ENCODE measurements at regions not wholly inside any gene's neighbourhood (a gene's known extent, or its start where the extent isn't known, plus 50 kb on each side); places are given as distances from the start of the nearest gene placed in this dataset.

DNA sequence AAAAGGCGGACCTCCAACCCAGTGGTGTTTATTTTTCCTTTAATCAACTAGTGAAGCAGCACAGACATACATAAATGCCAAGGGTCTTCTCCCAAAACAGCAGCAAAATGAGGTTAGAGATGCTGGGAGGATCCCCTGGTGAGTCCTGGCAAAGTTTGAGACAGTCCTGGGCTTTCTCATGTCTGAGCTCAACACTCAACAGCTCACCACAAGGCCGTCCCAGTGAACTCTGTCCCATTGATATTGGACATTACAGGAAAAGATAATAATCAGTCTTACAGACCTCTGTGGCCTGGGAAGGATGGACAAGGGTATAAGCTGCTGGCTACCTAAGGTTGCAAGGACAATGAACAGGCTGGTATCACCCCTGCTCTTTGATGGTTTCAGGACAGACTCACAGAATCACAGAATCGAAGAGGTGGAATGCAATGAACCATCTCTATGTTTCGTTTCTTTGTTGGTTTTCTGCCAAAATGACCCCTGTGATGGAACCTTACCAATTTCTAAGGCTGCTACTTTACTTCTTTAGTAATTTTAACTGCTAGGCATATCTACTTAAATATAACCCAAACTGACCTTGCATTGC lies 551.8 kb downstream of the RAB28 start:
- H3K27ac ChIP-seq (ENCODE audit: low read depth, low read length), result no peak overlapping the region
- no peaks in the 10 kb centered on the region for H3K9me3 ChIP-seq (ENCODE audit: low read length)
- no peaks in the 10 kb centered on the region for H3K36me3 ChIP-seq (ENCODE audit: insufficient read depth, low read length)
- Mint-ChIP-seq H3K27me3 (no peaks in the 10 kb centered on the region), H3K27ac (no peak overlapping the region), H3K4me1 (no peaks in the 10 kb centered on the region), H3K4me3 (no peak overlapping the region), H3K36me3 (peaks cover 0 to 2% (median 0%) of the 10 kb centered on the region in 3 donors), H3K9me3 (peaks cover 2 to 21% (median 9%) of the 10 kb centered on the region in 5 donors)
- no peak for DNase-seq
- POLR2A ChIA-PET, result no interaction called here
- H3K27me3 ChIP-seq (ENCODE audit: insufficient read depth, low read length, poor library complexity, severe bottlenecking), result no peaks in the 10 kb centered on the region
- H3K4me3 ChIP-seq (ENCODE audit: low read length), result no peak overlapping the region
- no peaks in the 10 kb centered on the region for H3K4me1 ChIP-seq (ENCODE audit: insufficient read depth, low read length)
- CTCF ChIA-PET, result no interaction called here

DNA sequence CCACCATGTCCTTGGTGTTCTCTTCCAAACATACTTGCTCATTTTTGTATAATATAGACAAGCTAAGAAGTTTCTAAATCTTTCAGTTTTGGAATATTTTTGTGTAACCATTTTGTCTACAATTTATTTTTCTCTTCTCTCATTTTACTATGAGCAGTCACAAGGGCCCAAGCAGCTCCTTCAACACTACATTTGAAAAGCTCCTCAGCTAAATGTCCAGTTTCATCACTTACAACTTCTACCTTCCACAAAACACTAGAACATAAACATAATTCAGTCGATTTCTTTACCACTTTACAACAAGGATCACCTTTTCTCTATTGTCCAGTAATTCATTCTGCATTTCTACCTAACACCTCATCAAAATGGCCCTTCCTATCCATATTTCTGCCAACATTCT lies 554.4 kb downstream of the RAB28 start:
- Histone ChIP-seq H3K4me1 (ENCODE audit: insufficient read depth, low read length) (no peaks in the 10 kb centered on the region), H3K27ac (ENCODE audit: low read depth, low read length) (no peak overlapping the region), H3K4me3 (ENCODE audit: low read length) (no peak overlapping the region), H3K36me3 (ENCODE audit: insufficient read depth, low read length) (no peaks in the 10 kb centered on the region), H3K9me3 (ENCODE audit: low read length) (no peaks in the 10 kb centered on the region), H3K27me3 (ENCODE audit: insufficient read depth, low read length, poor library complexity, severe bottlenecking) (no peaks in the 10 kb centered on the region)
- Mint-ChIP-seq H3K36me3 (no peaks in the 10 kb centered on the region), H3K4me3 (no peak overlapping the region), H3K4me1 (no peaks in the 10 kb centered on the region), H3K9me3 (peaks cover 2 to 14% (median 8%) of the 10 kb centered on the region in 5 donors), H3K27me3 (no peaks in the 10 kb centered on the region), H3K27ac (no peak overlapping the region)
- DNase-seq, result no peak
- ChIA-PET CTCF (no interaction called here), POLR2A (no interaction called here)

DNA sequence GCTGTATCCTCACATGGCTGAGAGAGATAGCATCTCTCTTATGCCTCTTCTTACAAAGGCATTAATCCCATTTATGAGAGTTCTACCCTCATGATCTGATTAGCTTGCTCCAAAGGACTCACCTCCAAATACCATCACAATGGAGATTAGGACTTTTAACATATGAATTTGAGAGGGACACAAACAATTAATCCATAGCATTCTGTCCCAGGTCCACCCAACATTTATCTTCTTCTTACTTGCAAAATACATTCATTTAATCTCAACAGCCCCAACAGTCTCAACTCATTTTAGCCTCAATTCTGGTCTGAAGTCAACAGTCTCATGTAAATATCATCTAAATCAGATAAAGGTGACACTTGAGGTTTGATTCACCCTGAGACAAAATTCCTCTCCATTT lies 555.4 kb downstream of the RAB28 start:
- Histone ChIP-seq H3K4me1 (ENCODE audit: insufficient read depth, low read length) (no peaks in the 10 kb centered on the region), H3K4me3 (ENCODE audit: low read length) (no peak overlapping the region), H3K27ac (ENCODE audit: low read depth, low read length) (no peak overlapping the region), H3K27me3 (ENCODE audit: insufficient read depth, low read length, poor library complexity, severe bottlenecking) (no peaks in the 10 kb centered on the region), H3K36me3 (ENCODE audit: insufficient read depth, low read length) (no peaks in the 10 kb centered on the region), H3K9me3 (ENCODE audit: low read length) (no peaks in the 10 kb centered on the region)
- CTCF ChIA-PET, result no interaction called here
- no peak for DNase-seq
- no peak overlapping the region for H3K27ac Mint-ChIP-seq
- no peak overlapping the region for H3K4me3 Mint-ChIP-seq
- no peaks in the 10 kb centered on the region for H3K36me3 Mint-ChIP-seq
- no peaks in the 10 kb centered on the region for H3K27me3 Mint-ChIP-seq
- peaks cover 2 to 17% (median 9%) of the 10 kb centered on the region in 5 donors for H3K9me3 Mint-ChIP-seq
- no peaks in the 10 kb centered on the region for H3K4me1 Mint-ChIP-seq
- POLR2A ChIA-PET, result no interaction called here

DNA sequence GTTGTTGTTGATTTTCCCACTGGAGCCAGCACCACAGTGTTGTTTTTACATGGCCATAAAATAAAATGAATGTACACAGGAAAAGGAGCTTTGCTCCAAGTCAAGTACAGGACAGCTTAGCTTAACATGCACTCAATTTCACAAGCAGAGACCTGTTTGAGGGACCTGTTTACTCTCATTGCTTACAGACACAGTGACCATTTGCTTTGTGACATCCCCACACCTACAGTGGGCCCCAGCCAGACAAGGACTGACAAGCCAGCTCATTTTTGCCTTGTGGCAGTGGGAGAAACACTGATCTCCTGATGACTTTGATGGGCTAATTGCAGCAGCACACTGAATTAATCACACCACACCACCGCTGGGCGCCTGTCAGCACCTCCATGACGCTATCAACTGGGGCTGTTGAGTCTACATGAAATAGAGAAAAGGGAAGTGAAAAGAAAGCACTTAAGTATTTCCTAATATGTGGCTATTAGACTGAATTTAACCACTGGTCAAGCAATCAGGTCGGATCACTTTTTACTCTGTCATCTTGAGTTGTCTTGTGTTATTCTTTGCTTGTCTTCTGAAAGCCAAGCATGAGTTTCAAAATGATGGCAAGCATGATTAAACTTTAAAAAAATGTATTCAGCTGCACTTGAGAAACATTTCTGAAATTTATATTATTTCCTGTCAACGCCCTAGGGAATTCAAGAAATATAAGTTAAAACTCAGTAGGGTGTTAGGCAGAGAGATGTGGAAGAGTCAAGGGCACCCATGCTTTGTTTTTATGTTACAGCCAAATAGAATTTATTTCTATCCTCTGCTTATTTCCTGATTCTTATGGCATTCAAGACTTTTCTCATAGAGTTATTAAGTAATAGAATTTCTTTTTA lies 557.7 kb downstream of the RAB28 start:
- no peak overlapping the region for H3K4me3 ChIP-seq (ENCODE audit: low read length)
- H3K27me3 ChIP-seq (ENCODE audit: insufficient read depth, low read length, poor library complexity, severe bottlenecking), result no peaks in the 10 kb centered on the region
- no peak for DNase-seq
- Mint-ChIP-seq H3K4me3 (no peak overlapping the region), H3K4me1 (no peaks in the 10 kb centered on the region), H3K9me3 (peaks cover 4 to 11% (median 6%) of the 10 kb centered on the region in 5 donors), H3K27me3 (no peaks in the 10 kb centered on the region), H3K27ac (no peak overlapping the region), H3K36me3 (no peaks in the 10 kb centered on the region)
- no peaks in the 10 kb centered on the region for H3K4me1 ChIP-seq (ENCODE audit: insufficient read depth, low read length)
- POLR2A ChIA-PET, result no interaction called here
- H3K9me3 ChIP-seq (ENCODE audit: low read length), result no peaks in the 10 kb centered on the region
- no peak overlapping the region for H3K27ac ChIP-seq (ENCODE audit: low read depth, low read length)
- H3K36me3 ChIP-seq (ENCODE audit: insufficient read depth, low read length), result no peaks in the 10 kb centered on the region
- CTCF ChIA-PET, result no interaction called here

DNA sequence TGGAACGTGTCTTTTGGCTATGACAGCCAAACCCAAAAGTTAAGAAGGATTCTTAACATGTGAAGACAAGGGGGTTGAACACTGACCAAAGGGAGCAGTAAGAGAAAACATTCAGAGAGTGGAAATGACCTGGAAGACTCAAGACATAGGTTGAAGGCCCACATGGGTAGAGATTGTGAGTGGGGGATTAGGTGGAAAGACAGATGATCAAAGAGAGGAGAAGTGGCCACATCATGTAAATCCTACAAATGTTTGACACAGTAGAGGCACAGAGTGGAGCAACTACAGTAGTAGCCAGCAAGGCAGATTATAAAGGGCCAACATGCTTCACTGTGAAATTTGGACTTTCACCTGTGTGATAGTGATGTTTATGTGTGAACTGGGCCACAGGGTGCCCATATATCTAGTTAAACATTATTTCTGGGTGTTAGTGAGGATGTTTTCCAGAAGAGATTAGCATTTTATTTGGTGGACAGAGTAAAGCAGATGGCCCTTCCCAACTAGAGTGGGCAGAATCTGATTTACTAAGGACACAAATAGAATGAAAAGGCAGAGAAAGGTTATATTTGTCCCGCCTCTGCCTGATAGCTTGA lies 559.3 kb downstream of the RAB28 start:
- H3K4me3 Mint-ChIP-seq, result no peak overlapping the region
- CTCF ChIA-PET, result no interaction called here

DNA sequence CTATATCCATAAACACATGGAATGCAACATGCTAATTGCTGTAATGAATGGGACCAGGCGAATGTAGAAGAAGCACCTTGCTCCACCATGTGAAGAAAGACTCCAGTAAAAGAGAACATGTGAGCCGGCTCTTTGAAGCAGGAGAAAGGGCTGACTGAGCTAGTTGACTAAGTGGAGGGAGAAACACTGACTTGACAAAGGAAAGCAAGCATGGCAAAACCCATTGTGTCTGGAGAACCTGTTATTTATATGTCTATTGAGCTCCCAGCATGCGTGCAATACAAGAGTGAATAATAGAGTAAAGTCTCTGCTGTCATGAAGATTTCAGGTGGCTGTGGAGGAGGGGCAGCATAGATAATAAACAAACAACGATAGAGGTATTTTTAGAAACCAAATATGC lies 559.9 kb downstream of the RAB28 start:
- Histone ChIP-seq H3K4me3 (ENCODE audit: low read length) (no peak overlapping the region), H3K27ac (ENCODE audit: low read depth, low read length) (no peak overlapping the region), H3K27me3 (ENCODE audit: insufficient read depth, low read length, poor library complexity, severe bottlenecking) (no peaks in the 10 kb centered on the region), H3K9me3 (ENCODE audit: low read length) (no peaks in the 10 kb centered on the region), H3K4me1 (ENCODE audit: insufficient read depth, low read length) (no peaks in the 10 kb centered on the region), H3K36me3 (ENCODE audit: insufficient read depth, low read length) (no peaks in the 10 kb centered on the region)
- Mint-ChIP-seq H3K4me1 (no peaks in the 10 kb centered on the region), H3K9me3 (peaks cover 3 to 6% (median 4%) of the 10 kb centered on the region in 5 donors), H3K4me3 (no peak overlapping the region), H3K27me3 (no peaks in the 10 kb centered on the region), H3K36me3 (no peaks in the 10 kb centered on the region), H3K27ac (no peak overlapping the region)
- no peak for DNase-seq
- POLR2A ChIA-PET, result no interaction called here
- CTCF ChIA-PET, result no interaction called here

More for the DNA sequence above, 559.3 kb downstream of the RAB28 start:
- Histone ChIP-seq H3K27ac (ENCODE audit: low read depth, low read length) (no peak overlapping the region), H3K9me3 (ENCODE audit: low read length) (no peaks in the 10 kb centered on the region), H3K4me3 (ENCODE audit: low read length) (no peak overlapping the region), H3K4me1 (ENCODE audit: insufficient read depth, low read length) (no peaks in the 10 kb centered on the region), H3K36me3 (ENCODE audit: insufficient read depth, low read length) (no peaks in the 10 kb centered on the region), H3K27me3 (ENCODE audit: insufficient read depth, low read length, poor library complexity, severe bottlenecking) (no peaks in the 10 kb centered on the region)
- POLR2A ChIA-PET, result no interaction called here
- no peak for DNase-seq
- H3K9me3 Mint-ChIP-seq, result peaks cover 3 to 7% (median 6%) of the 10 kb centered on the region in 5 donors
- no peaks in the 10 kb centered on the region for H3K27me3 Mint-ChIP-seq
- no peaks in the 10 kb centered on the region for H3K4me1 Mint-ChIP-seq
- H3K27ac Mint-ChIP-seq, result no peak overlapping the region
- no peaks in the 10 kb centered on the region for H3K36me3 Mint-ChIP-seq

DNA sequence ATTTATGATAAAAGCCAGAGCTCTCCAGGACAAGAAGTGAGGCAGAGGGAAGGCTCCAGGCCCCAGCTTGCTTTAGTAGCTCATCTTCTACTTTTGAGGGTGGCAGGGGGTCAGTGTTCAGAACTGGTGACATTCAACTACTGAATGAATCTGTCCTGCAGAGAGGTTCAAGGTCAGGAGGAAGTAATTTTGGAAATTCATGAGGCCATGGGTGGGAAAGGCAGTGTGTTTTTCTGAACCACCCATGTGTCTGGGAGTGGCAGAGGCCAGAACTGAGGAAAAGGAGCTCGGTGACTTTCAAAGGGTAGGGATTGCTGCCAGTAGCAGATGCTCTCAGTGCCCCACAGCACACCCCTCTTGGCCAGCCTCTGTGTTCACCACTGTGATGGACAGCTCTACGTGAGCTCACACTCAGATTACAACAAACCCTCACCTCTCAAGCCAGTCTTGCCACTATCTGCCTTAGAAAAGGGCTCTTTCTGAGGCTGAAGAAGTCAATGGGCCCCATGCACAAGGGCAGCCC lies 571.2 kb downstream of the RAB28 start:
- ChIA-PET CTCF (no interaction called here), POLR2A (no interaction called here)
- Mint-ChIP-seq H3K4me3 (no peak overlapping the region), H3K4me1 (no peaks in the 10 kb centered on the region), H3K36me3 (peaks cover 0 to 3% (median 2%) of the 10 kb centered on the region in 3 donors), H3K9me3 (peaks cover 3 to 20% (median 13%) of the 10 kb centered on the region in 5 donors), H3K27ac (no peak overlapping the region), H3K27me3 (peaks cover 0 to under 1% of the 10 kb centered on the region in 2 donors)
- DNase-seq, result no peak
- Histone ChIP-seq H3K27me3 (ENCODE audit: insufficient read depth, low read length, poor library complexity, severe bottlenecking) (no peaks in the 10 kb centered on the region), H3K9me3 (ENCODE audit: low read length) (no peaks in the 10 kb centered on the region), H3K4me3 (ENCODE audit: low read length) (no peak overlapping the region), H3K4me1 (ENCODE audit: insufficient read depth, low read length) (no peaks in the 10 kb centered on the region), H3K27ac (ENCODE audit: low read depth, low read length) (no peak overlapping the region), H3K36me3 (ENCODE audit: insufficient read depth, low read length) (no peaks in the 10 kb centered on the region)

DNA sequence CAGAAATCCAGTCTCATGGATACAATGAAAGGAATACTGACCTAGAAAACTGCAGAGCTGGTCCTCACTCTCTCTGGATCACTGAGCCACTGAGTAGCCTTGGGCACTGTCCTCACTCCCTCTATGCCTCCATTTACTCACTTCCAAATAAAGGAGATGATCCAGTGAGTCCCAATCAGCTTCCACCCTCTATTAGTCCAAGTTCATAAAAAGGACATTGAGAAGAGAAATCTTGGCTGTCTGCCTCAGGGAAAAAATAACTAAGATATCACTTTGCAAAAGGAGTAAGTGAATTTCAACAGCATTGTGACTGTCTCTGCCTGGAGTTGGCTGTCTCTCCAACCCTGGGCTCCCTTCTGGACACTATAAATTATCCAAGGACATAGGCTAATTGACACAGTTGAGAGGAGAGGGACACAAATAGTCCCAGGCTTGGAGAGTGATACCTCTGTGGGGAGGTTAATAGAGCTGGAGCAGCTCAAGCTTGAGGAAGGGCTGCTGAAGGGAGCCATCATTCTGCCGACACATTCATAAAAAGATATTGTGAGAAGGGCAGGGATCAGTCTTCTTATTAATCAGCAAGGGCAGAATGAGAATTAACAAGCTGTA lies 572.3 kb downstream of the RAB28 start:
- ChIA-PET POLR2A (no interaction called here), CTCF (no interaction called here)
- Mint-ChIP-seq H3K4me1 (no peaks in the 10 kb centered on the region), H3K4me3 (no peak overlapping the region), H3K9me3 (peaks cover 3 to 20% (median 13%) of the 10 kb centered on the region in 5 donors), H3K36me3 (peaks cover 0 to 3% (median 2%) of the 10 kb centered on the region in 3 donors), H3K27me3 (no peaks in the 10 kb centered on the region), H3K27ac (no peak overlapping the region)
- H3K9me3 ChIP-seq (ENCODE audit: low read length), result no peaks in the 10 kb centered on the region
- no peaks in the 10 kb centered on the region for H3K4me1 ChIP-seq (ENCODE audit: insufficient read depth, low read length)
- no peak for DNase-seq
- no peaks in the 10 kb centered on the region for H3K36me3 ChIP-seq (ENCODE audit: insufficient read depth, low read length)
- H3K4me3 ChIP-seq (ENCODE audit: low read length), result no peak overlapping the region
- no peaks in the 10 kb centered on the region for H3K27me3 ChIP-seq (ENCODE audit: insufficient read depth, low read length, poor library complexity, severe bottlenecking)
- no peak overlapping the region for H3K27ac ChIP-seq (ENCODE audit: low read depth, low read length)
